ENCODE measurements at regions not wholly inside any gene's neighbourhood (a gene's known extent, or its start where the extent isn't known, plus 50 kb on each side); places are given as distances from the start of the nearest gene placed in this dataset.
A peak's percentile ranks its signal among the peaks of the same experiment; 100 is the strongest.

- Histone ChIP-seq H3K4me1 (no peaks in the 10 kb centered on the region), H3K4me3 (no peak overlapping the region), H3K36me3 (no peaks in the 10 kb centered on the region), H3K27me3 (no peaks in the 10 kb centered on the region), H3K27ac (no peak overlapping the region), H3K9me3 (peaks cover 0 to 2% of the 10 kb centered on the region in 2 donors)
- intact Hi-C loops (cut with DNase I) = no loop called here
- TF ChIP-seq CTCF (IDR thresholded peaks at IDR 0.05) = no peak
- no peak for ATAC-seq
- DNase-seq = no peak
Observed at GRCh38 chr12:23005387-23005786, 380.4 kb downstream of the ETNK1 start.

GRCh38 chr12:23006413-23006812, 381.4 kb downstream of the ETNK1 start:
- intact Hi-C loops (cut with DNase I) = no loop called here
- TF ChIP-seq CTCF (IDR thresholded peaks at IDR 0.05) = no peak
- Histone ChIP-seq H3K4me1 (no peaks in the 10 kb centered on the region), H3K27me3 (no peaks in the 10 kb centered on the region), H3K36me3 (no peaks in the 10 kb centered on the region), H3K27ac (no peak overlapping the region), H3K4me3 (no peak overlapping the region), H3K9me3 (peaks cover 0 to 2% of the 10 kb centered on the region in 2 donors)
- no peak for ATAC-seq
- peak in 1 of 4 donors; percentile 8 for DNase-seq

GRCh38 chr12:23008623-23009022, 383.7 kb downstream of the ETNK1 start:
- Histone ChIP-seq H3K9me3 (peaks cover 0 to 5% of the 10 kb centered on the region in 2 donors), H3K27me3 (no peaks in the 10 kb centered on the region), H3K36me3 (no peaks in the 10 kb centered on the region), H3K27ac (no peak overlapping the region), H3K4me1 (no peaks in the 10 kb centered on the region), H3K4me3 (no peak overlapping the region)
- ATAC-seq (no peak), DNase-seq (peak in 1 of 4 donors; percentile 6)
- TF ChIP-seq CTCF (IDR thresholded peaks at IDR 0.05) = no peak
- intact Hi-C loops (cut with DNase I) = no loop called here

GRCh38 chr12:23014749-23015148, 389.8 kb downstream of the ETNK1 start:
- DNase-seq = no peak
- Histone ChIP-seq H3K4me1 (no peaks in the 10 kb centered on the region), H3K4me3 (no peak overlapping the region), H3K36me3 (no peaks in the 10 kb centered on the region), H3K27me3 (no peaks in the 10 kb centered on the region), H3K9me3 (peaks cover 0 to 5% of the 10 kb centered on the region in 2 donors), H3K27ac (no peak overlapping the region)
- intact Hi-C loops (cut with DNase I) = no loop called here
- TF ChIP-seq CTCF (IDR thresholded peaks at IDR 0.05) = no peak
- no peak for ATAC-seq

GRCh38 chr12:23025372-23026016, 400.5 kb downstream of the ETNK1 start:
- ATAC-seq (no peak), DNase-seq (no peak)
- intact Hi-C loops (cut with DNase I) = no loop called here
- H3K27me3 ChIP-seq = no peaks in the 10 kb centered on the region
- H3K4me1 ChIP-seq = no peaks in the 10 kb centered on the region
- no peaks in the 10 kb centered on the region for H3K9me3 ChIP-seq
- TF ChIP-seq CTCF (IDR thresholded peaks at IDR 0.05) = no peak
- H3K36me3 ChIP-seq = no peaks in the 10 kb centered on the region
- no peak overlapping the region for H3K4me3 ChIP-seq
- no peak overlapping the region for H3K27ac ChIP-seq

Data from left lung (tissue), 4 donors.